Stimulated activated naive B cell treated with anti-CD40 and anti-IgM and Interleukin-4, amounts not matched to agents 10 μg/mL and 1 μg/mL and 100 μg/mL, for 72 hours (primary cell): ENCODE measurements at regions not wholly inside any gene's neighbourhood (a gene's known extent, or its start where the extent isn't known, plus 50 kb on each side); places are given as distances from the start of the nearest gene placed in this dataset.

ENCODE experiments used
- ATAC-seq, 2 donors: fragments of 150-1000 bp; cut with Tn5 transposase; replicated peaks; 2 replicates each; pipeline ENCODE4 v1.10.0; 2021; ENCODE audit warnings: moderate library complexity in 1 of 2
- DNase-seq: peaks from one replicate; pipeline ENCODE4 v3.0.0; 2021
- H3K27ac Mint-ChIP-seq: one replicate; pipeline ENCODE4 v1.8.0; 2022; ENCODE audit warnings: mild to moderate bottlenecking, mixed read lengths
- H3K27me3 Mint-ChIP-seq, 2 donors: one replicate each; pipeline ENCODE4 v1.8.0; 2022; ENCODE audit warnings: mixed read lengths in 2 of 2
- H3K36me3 Mint-ChIP-seq, 2 donors: one replicate each; pipeline ENCODE4 v1.8.0; 2022; ENCODE audit warnings: mixed read lengths in 2 of 2, mild to moderate bottlenecking in 1 of 2
- H3K4me1 Mint-ChIP-seq, 2 donors: one replicate each; pipeline ENCODE4 v1.8.0; 2022; ENCODE audit warnings: mixed read lengths in 2 of 2, mild to moderate bottlenecking in 1 of 2
- H3K4me3 Mint-ChIP-seq, 2 donors: one replicate each; pipeline ENCODE4 v1.8.0; 2022; ENCODE audit warnings: mild to moderate bottlenecking in 2 of 2, mixed read lengths in 2 of 2, moderate library complexity in 1 of 2
- H3K9me3 Mint-ChIP-seq, 2 donors: one replicate each; pipeline ENCODE4 v1.8.0; 2022; ENCODE audit warnings: mixed read lengths in 2 of 2, mild to moderate bottlenecking in 1 of 2

GRCh38 chr13:53131361-53131760 lies 102.7 kb downstream of the OLFM4 start:
- DNase-seq (no peak), ATAC-seq (no peak)
- H3K9me3 Mint-ChIP-seq: no peaks in the 10 kb centered on the region
- no peaks in the 10 kb centered on the region for H3K36me3 Mint-ChIP-seq
- no peaks in the 10 kb centered on the region for H3K27me3 Mint-ChIP-seq
- no peak overlapping the region for H3K27ac Mint-ChIP-seq
- H3K4me1 Mint-ChIP-seq: no peaks in the 10 kb centered on the region
- no peak overlapping the region for H3K4me3 Mint-ChIP-seq

- DNase-seq: no peak
- no peak for ATAC-seq
- no peaks in the 10 kb centered on the region for H3K4me1 Mint-ChIP-seq
- no peak overlapping the region for H3K4me3 Mint-ChIP-seq
- H3K27ac Mint-ChIP-seq: no peak overlapping the region
- no peaks in the 10 kb centered on the region for H3K27me3 Mint-ChIP-seq
- no peaks in the 10 kb centered on the region for H3K36me3 Mint-ChIP-seq
- no peaks in the 10 kb centered on the region for H3K9me3 Mint-ChIP-seq
Measured at GRCh38 chr13:53135301-53135700, 106.7 kb downstream of the OLFM4 start.

- no peak for DNase-seq
- no peak for ATAC-seq
- Mint-ChIP-seq H3K4me1 (no peaks in the 10 kb centered on the region), H3K27ac (no peak overlapping the region), H3K4me3 (no peak overlapping the region), H3K9me3 (no peaks in the 10 kb centered on the region), H3K36me3 (no peaks in the 10 kb centered on the region), H3K27me3 (no peaks in the 10 kb centered on the region)
Measured at GRCh38 chr13:53136554-53137215, 108.1 kb downstream of the OLFM4 start.

GRCh38 chr13:53137779-53138178 lies 109.2 kb downstream of the OLFM4 start:
- Mint-ChIP-seq H3K4me3 (no peak overlapping the region), H3K4me1 (no peaks in the 10 kb centered on the region), H3K36me3 (no peaks in the 10 kb centered on the region), H3K9me3 (no peaks in the 10 kb centered on the region), H3K27ac (no peak overlapping the region), H3K27me3 (no peaks in the 10 kb centered on the region)
- DNase-seq (no peak), ATAC-seq (no peak)

GRCh38 chr13:53138376-53139036 lies 109.9 kb downstream of the OLFM4 start:
- Mint-ChIP-seq H3K27me3 (no peaks in the 10 kb centered on the region), H3K9me3 (no peaks in the 10 kb centered on the region), H3K4me1 (no peaks in the 10 kb centered on the region), H3K36me3 (no peaks in the 10 kb centered on the region), H3K4me3 (no peak overlapping the region), H3K27ac (no peak overlapping the region)
- ATAC-seq (no peak), DNase-seq (no peak)

- Mint-ChIP-seq H3K4me3 (no peak overlapping the region), H3K27me3 (peaks cover 0 to 6% of the 10 kb centered on the region in 2 donors), H3K4me1 (no peaks in the 10 kb centered on the region), H3K36me3 (no peaks in the 10 kb centered on the region), H3K27ac (no peak overlapping the region), H3K9me3 (no peaks in the 10 kb centered on the region)
- ATAC-seq (no peak), DNase-seq (no peak)
Measured at GRCh38 chr13:53141336-53141735, 112.7 kb downstream of the OLFM4 start.

- Mint-ChIP-seq H3K4me1 (no peaks in the 10 kb centered on the region), H3K4me3 (no peak overlapping the region), H3K36me3 (no peaks in the 10 kb centered on the region), H3K9me3 (no peaks in the 10 kb centered on the region), H3K27ac (no peak overlapping the region), H3K27me3 (peaks cover 0 to 6% of the 10 kb centered on the region in 2 donors)
- ATAC-seq (no peak), DNase-seq (no peak)
Measured at GRCh38 chr13:53142306-53142705, 113.7 kb downstream of the OLFM4 start.

- Mint-ChIP-seq H3K4me3 (no peak overlapping the region), H3K27me3 (peaks cover 0 to 6% of the 10 kb centered on the region in 2 donors), H3K4me1 (no peaks in the 10 kb centered on the region), H3K27ac (no peak overlapping the region), H3K36me3 (no peaks in the 10 kb centered on the region), H3K9me3 (no peaks in the 10 kb centered on the region)
- no peak for DNase-seq
- ATAC-seq: no peak
Measured at GRCh38 chr13:53143757-53144339, 115.2 kb downstream of the OLFM4 start.

- peaks cover 0 to 6% of the 10 kb centered on the region in 2 donors for H3K27me3 Mint-ChIP-seq
- H3K9me3 Mint-ChIP-seq: no peaks in the 10 kb centered on the region
- H3K4me3 Mint-ChIP-seq: no peak overlapping the region
- DNase-seq (no peak), ATAC-seq (no peak)
- H3K27ac Mint-ChIP-seq: no peak overlapping the region
- H3K4me1 Mint-ChIP-seq: no peaks in the 10 kb centered on the region
- H3K36me3 Mint-ChIP-seq: no peaks in the 10 kb centered on the region
Measured at GRCh38 chr13:53144826-53145225, 116.2 kb downstream of the OLFM4 start.

- H3K4me1 Mint-ChIP-seq: peaks cover 0 to 3% of the 10 kb centered on the region in 2 donors
- DNase-seq (no peak), ATAC-seq (no peak)
- H3K9me3 Mint-ChIP-seq: peaks cover 0 to 3% of the 10 kb centered on the region in 2 donors
- no peaks in the 10 kb centered on the region for H3K36me3 Mint-ChIP-seq
- H3K27ac Mint-ChIP-seq: no peak overlapping the region
- peaks cover 7 to 19% of the 10 kb centered on the region in 2 donors for H3K27me3 Mint-ChIP-seq
- H3K4me3 Mint-ChIP-seq: no peak overlapping the region
Measured at GRCh38 chr13:53150568-53150967, 122.0 kb downstream of the OLFM4 start.

GRCh38 chr13:53151336-53152056 lies 122.9 kb downstream of the OLFM4 start:
- DNase-seq (peak; percentile 18), ATAC-seq (peak; percentile 85 to 92)
- no peaks in the 10 kb centered on the region for H3K36me3 Mint-ChIP-seq
- H3K4me3 Mint-ChIP-seq: no peak overlapping the region
- peaks cover 0 to 3% of the 10 kb centered on the region in 2 donors for H3K4me1 Mint-ChIP-seq
- H3K27ac Mint-ChIP-seq: no peak overlapping the region
- peaks cover 7 to 19% of the 10 kb centered on the region in 2 donors for H3K27me3 Mint-ChIP-seq
- peaks cover 0 to 3% of the 10 kb centered on the region in 2 donors for H3K9me3 Mint-ChIP-seq

GRCh38 chr13:53152057-53152421 lies 123.4 kb downstream of the OLFM4 start:
- Mint-ChIP-seq H3K4me1 (peaks cover 0 to 3% of the 10 kb centered on the region in 2 donors), H3K9me3 (peaks cover 0 to 7% of the 10 kb centered on the region in 2 donors), H3K27ac (no peak overlapping the region), H3K4me3 (no peak overlapping the region), H3K27me3 (peaks cover 7 to 19% of the 10 kb centered on the region in 2 donors), H3K36me3 (no peaks in the 10 kb centered on the region)
- no peak for DNase-seq
- ATAC-seq: no peak

- no peak for ATAC-seq
- no peaks in the 10 kb centered on the region for H3K4me1 Mint-ChIP-seq
- no peak overlapping the region for H3K4me3 Mint-ChIP-seq
- no peak for DNase-seq
- no peak overlapping the region for H3K27ac Mint-ChIP-seq
- H3K36me3 Mint-ChIP-seq: no peaks in the 10 kb centered on the region
- peaks cover 5 to 7% of the 10 kb centered on the region in 2 donors for H3K9me3 Mint-ChIP-seq
- H3K27me3 Mint-ChIP-seq: peaks cover 0 to 10% of the 10 kb centered on the region in 2 donors
Measured at GRCh38 chr13:53158201-53158600, 129.6 kb downstream of the OLFM4 start.

GRCh38 chr13:53159431-53159830 lies 130.8 kb downstream of the OLFM4 start:
- H3K4me1 Mint-ChIP-seq: no peaks in the 10 kb centered on the region
- H3K9me3 Mint-ChIP-seq: peaks cover 5 to 7% of the 10 kb centered on the region in 2 donors
- no peaks in the 10 kb centered on the region for H3K36me3 Mint-ChIP-seq
- no peak overlapping the region for H3K4me3 Mint-ChIP-seq
- peaks cover 0 to 10% of the 10 kb centered on the region in 2 donors for H3K27me3 Mint-ChIP-seq
- no peak for ATAC-seq
- H3K27ac Mint-ChIP-seq: no peak overlapping the region
- DNase-seq: no peak
